ENCODE measurements at regions not wholly inside any gene's neighbourhood (a gene's known extent, or its start where the extent isn't known, plus 50 kb on each side); places are given as distances from the start of the nearest gene placed in this dataset.

GRCh38 chr3:28781053-28781452 lies 432.4 kb upstream of the AZI2 start:
- TF ChIP-seq GATA3 (IDR thresholded peaks at IDR 0.05; ENCODE audit: low read depth, low read length): no peak
- no peak for TF ChIP-seq GATA2 (IDR thresholded peaks at IDR 0.05; ENCODE audit: low read depth, low read length)

- TF ChIP-seq GATA2 (IDR thresholded peaks at IDR 0.05; ENCODE audit: low read depth, low read length) (no peak), GATA3 (IDR thresholded peaks at IDR 0.05; ENCODE audit: low read depth, low read length) (no peak)
These were observed 437.8 kb upstream of the AZI2 start for GRCh38 chr3:28786446-28786845.

GRCh38 chr3:28788571-28788970 lies 439.9 kb upstream of the AZI2 start:
- no peak for TF ChIP-seq GATA2 (IDR thresholded peaks at IDR 0.05; ENCODE audit: low read depth, low read length)

GRCh38 chr3:28791713-28792255 lies 443.2 kb upstream of the AZI2 start:
- TF ChIP-seq GATA3 (IDR thresholded peaks at IDR 0.05; ENCODE audit: low read depth, low read length): no peak
- no peak for TF ChIP-seq GATA2 (IDR thresholded peaks at IDR 0.05; ENCODE audit: low read depth, low read length)

- TF ChIP-seq GATA2 (IDR thresholded peaks at IDR 0.05; ENCODE audit: low read depth, low read length): no peak
- TF ChIP-seq GATA3 (IDR thresholded peaks at IDR 0.05; ENCODE audit: low read depth, low read length): no peak
These were observed 444.0 kb upstream of the AZI2 start for GRCh38 chr3:28792604-28793003.

GRCh38 chr3:28799084-28799483 lies 450.5 kb upstream of the AZI2 start:
- TF ChIP-seq GATA2 (IDR thresholded peaks at IDR 0.05; ENCODE audit: low read depth, low read length) (no peak), GATA3 (IDR thresholded peaks at IDR 0.05; ENCODE audit: low read depth, low read length) (no peak)

GRCh38 chr3:28800203-28800602 lies 451.6 kb upstream of the AZI2 start:
- TF ChIP-seq GATA3 (IDR thresholded peaks at IDR 0.05; ENCODE audit: low read depth, low read length): no peak
- TF ChIP-seq GATA2 (IDR thresholded peaks at IDR 0.05; ENCODE audit: low read depth, low read length): no peak

- TF ChIP-seq GATA2 (IDR thresholded peaks at IDR 0.05; ENCODE audit: low read depth, low read length): no peak
- no peak for TF ChIP-seq GATA3 (IDR thresholded peaks at IDR 0.05; ENCODE audit: low read depth, low read length)
These were observed 459.4 kb upstream of the AZI2 start for GRCh38 chr3:28808068-28808467.

GRCh38 chr3:28816017-28816416 lies 464.9 kb upstream of the RBMS3 start:
- TF ChIP-seq GATA2 (IDR thresholded peaks at IDR 0.05; ENCODE audit: low read depth, low read length): no peak
- TF ChIP-seq GATA3 (IDR thresholded peaks at IDR 0.05; ENCODE audit: low read depth, low read length): no peak

- no peak for TF ChIP-seq GATA2 (IDR thresholded peaks at IDR 0.05; ENCODE audit: low read depth, low read length)
- TF ChIP-seq GATA3 (IDR thresholded peaks at IDR 0.05; ENCODE audit: low read depth, low read length): no peak
These were observed 456.6 kb upstream of the RBMS3 start for GRCh38 chr3:28824316-28824715.

- no peak for TF ChIP-seq GATA3 (IDR thresholded peaks at IDR 0.05; ENCODE audit: low read depth, low read length)
- TF ChIP-seq GATA2 (IDR thresholded peaks at IDR 0.05; ENCODE audit: low read depth, low read length): no peak
These were observed 454.0 kb upstream of the RBMS3 start for GRCh38 chr3:28826840-28827239.

- TF ChIP-seq GATA2 (IDR thresholded peaks at IDR 0.05; ENCODE audit: low read depth, low read length) (no peak), GATA3 (IDR thresholded peaks at IDR 0.05; ENCODE audit: low read depth, low read length) (no peak)
These were observed 445.6 kb upstream of the RBMS3 start for GRCh38 chr3:28835249-28835648.

GRCh38 chr3:28835751-28836150 lies 445.1 kb upstream of the RBMS3 start:
- no peak for TF ChIP-seq GATA3 (IDR thresholded peaks at IDR 0.05; ENCODE audit: low read depth, low read length)
- TF ChIP-seq GATA2 (IDR thresholded peaks at IDR 0.05; ENCODE audit: low read depth, low read length): no peak

GRCh38 chr3:28836199-28836598 lies 444.7 kb upstream of the RBMS3 start:
- TF ChIP-seq GATA2 (IDR thresholded peaks at IDR 0.05; ENCODE audit: low read depth, low read length) (no peak), GATA3 (IDR thresholded peaks at IDR 0.05; ENCODE audit: low read depth, low read length) (no peak)

- TF ChIP-seq GATA3 (IDR thresholded peaks at IDR 0.05; ENCODE audit: low read depth, low read length) (no peak), GATA2 (IDR thresholded peaks at IDR 0.05; ENCODE audit: low read depth, low read length) (no peak)
These were observed 439.9 kb upstream of the RBMS3 start for GRCh38 chr3:28840976-28841376.

GRCh38 chr3:28841441-28841840 lies 439.4 kb upstream of the RBMS3 start:
- TF ChIP-seq GATA2 (IDR thresholded peaks at IDR 0.05; ENCODE audit: low read depth, low read length) (no peak), GATA3 (IDR thresholded peaks at IDR 0.05; ENCODE audit: low read depth, low read length) (no peak)

All from SH-SY5Y (cell line).